HEK293T (cell line): ENCODE measurements at regions not wholly inside any gene's neighbourhood (a gene's known extent, or its start where the extent isn't known, plus 50 kb on each side); places are given as distances from the start of the nearest gene placed in this dataset.

Experiments
- CTBP1 ChIP-seq: fragments of 450-650 bp; IDR thresholded peaks from 2 replicates; pipeline ENCODE4 v1.6.1; 2016; ENCODE audit warnings: borderline replicate concordance
- ELF4 ChIP-seq: fragments of 450-650 bp; IDR thresholded peaks from 2 replicates; pipeline ENCODE4 v1.6.1; 2017; ENCODE audit warnings: antibody characterized with exemption
- PKNOX1 ChIP-seq: fragments of 450-650 bp; IDR thresholded peaks from 2 replicates; pipeline ENCODE4 v1.6.1; 2016
- TARDBP ChIP-seq: fragments of 450-650 bp; IDR thresholded peaks from 2 replicates; pipeline ENCODE4 v1.6.1; 2016

GRCh38 chr13:47639738-47640447 is 361.2 kb downstream of the SUCLA2 start:
- TF ChIP-seq CTBP1 (no peak), TARDBP (no peak), ELF4 (no peak), PKNOX1 (no peak)
